Daoy (cell line): ENCODE measurements at regions not wholly inside any gene's neighbourhood (a gene's known extent, or its start where the extent isn't known, plus 50 kb on each side); places are given as distances from the start of the nearest gene placed in this dataset.

Source experiments
- DNase-seq: peaks from one replicate; pipeline ENCODE4 v3.0.0-alpha.2; 2015; ENCODE audit warnings: low read depth

- peak; percentile 2 for DNase-seq
These were observed 1040.3 kb downstream of the TLE1 start for GRCh38 chr9:80649001-80649420.

GRCh38 chr9:80648336-80648735 is 1041.0 kb downstream of the TLE1 start:
- DNase-seq = no peak

- no peak for DNase-seq
These were observed 1043.1 kb downstream of the TLE1 start for GRCh38 chr9:80646211-80646610.

- no peak for DNase-seq
These were observed 1045.3 kb downstream of the TLE1 start for GRCh38 chr9:80644044-80644443.

- no peak for DNase-seq
These were observed 1054.3 kb downstream of the TLE1 start for GRCh38 chr9:80635065-80635464.

- no peak for DNase-seq
These were observed 1057.3 kb downstream of the TLE1 start for GRCh38 chr9:80632041-80632440.

- no peak for DNase-seq
These were observed 1050.7 kb downstream of the TLE4 start for GRCh38 chr9:80622508-80622907.

- no peak for DNase-seq
These were observed 1047.6 kb downstream of the TLE4 start for GRCh38 chr9:80619356-80619755.

GRCh38 chr9:80615964-80616363 is 1044.2 kb downstream of the TLE4 start:
- no peak for DNase-seq

- no peak for DNase-seq
These were observed 1034.0 kb downstream of the TLE4 start for GRCh38 chr9:80605793-80606192.

- DNase-seq = no peak
These were observed 1033.4 kb downstream of the TLE4 start for GRCh38 chr9:80605129-80605528.

GRCh38 chr9:80602291-80602690 is 1030.5 kb downstream of the TLE4 start:
- no peak for DNase-seq

GRCh38 chr9:80596579-80596978 is 1024.8 kb downstream of the TLE4 start:
- DNase-seq = no peak

- no peak for DNase-seq
These were observed 1023.4 kb downstream of the TLE4 start for GRCh38 chr9:80595192-80595591.

GRCh38 chr9:80592413-80592812 is 1020.6 kb downstream of the TLE4 start:
- DNase-seq = no peak

GRCh38 chr9:80586786-80587330 is 1015.1 kb downstream of the TLE4 start:
- no peak for DNase-seq

GRCh38 chr9:80571953-80572352 is 1000.2 kb downstream of the TLE4 start:
- no peak for DNase-seq

GRCh38 chr9:80569236-80569635 is 997.5 kb downstream of the TLE4 start:
- no peak for DNase-seq

- no peak for DNase-seq
These were observed 989.8 kb downstream of the TLE4 start for GRCh38 chr9:80561526-80561925.

- DNase-seq = no peak
These were observed 989.2 kb downstream of the TLE4 start for GRCh38 chr9:80560976-80561375.

- no peak for DNase-seq
These were observed 985.5 kb downstream of the TLE4 start for GRCh38 chr9:80557256-80557655.

- no peak for DNase-seq
These were observed 984.9 kb downstream of the TLE4 start for GRCh38 chr9:80556631-80557030.

- DNase-seq = no peak
These were observed 984.1 kb downstream of the TLE4 start for GRCh38 chr9:80555782-80556325.

- no peak for DNase-seq
These were observed 983.1 kb downstream of the TLE4 start for GRCh38 chr9:80554856-80555255.
